HepG2 (cell line): ENCODE measurements at regions not wholly inside any gene's neighbourhood (a gene's known extent, or its start where the extent isn't known, plus 50 kb on each side); places are given as distances from the start of the nearest gene placed in this dataset.
"Not testable (repeated sequence)": the region's sequence is repeated elsewhere in the genome, so short reads cannot be mapped to it uniquely, and the experiment has no call there.

Experiments used
- ATAC-seq: fragments of 200-7000 bp; cut with Tn5 transposase; 3 replicates; pipeline ENCODE4 v1.9.1; 2020; ENCODE audit warnings: mild to moderate bottlenecking, moderate library complexity
- BruUV-seq: library from RNA; stranded (reverse); fragments of 400-500 nt; replicated peaks from 2 replicates; lab custom pipeline; 2021; lab: Mats Ljungman, UMichigan
- CTCF ChIA-PET: fragments of 300-600 bp; formaldehyde crosslinking; extraction: SDS; loops from one replicate; lab custom pipeline; 2021; ENCODE audit warnings: low total read pairs, inconsistent platforms, low intra/inter-chr PET ratio; lab: Yijun Ruan, JAX
- POLR2A ChIA-PET: fragments of 350-600 bp; sonication (Branson Sonifier 250); formaldehyde crosslinking; loops from one replicate; lab custom pipeline; 2020; ENCODE audit warnings: antibody characterized with exemption, inconsistent platforms; lab: Yijun Ruan, JAX
- DNase-seq: peaks from one replicate; pipeline ENCODE4 v3.0.0-alpha.2; 2015; ENCODE audit warnings: low spot score
- FAIRE-seq: peaks from 3 replicates; lab custom pipeline; 2011; peaks lifted over from hg19 to GRCh38; lab: Jason Lieb, UNC
- H2AFZ ChIP-seq: one replicate; pipeline ENCODE4 v1.6.1; 2011; ENCODE audit warnings: low read length, inconsistent platforms
- H3K27ac ChIP-seq: fragments of 300-600 bp; 3 replicates; pipeline ENCODE4 v1.8.0; 2011; ENCODE audit warnings: mixed run types, mild to moderate bottlenecking, mixed read lengths, low read length, inconsistent platforms; ENCODE audit not compliant: insufficient read depth; ENCODE audit errors: extremely low read length
- H3K27me3 ChIP-seq, 2 experiments: fragments of 200-600 bp in 1 of 2; 2 replicates in 1 of 2; 3 replicates in 1 of 2; pipeline versions ENCODE4 v1.6.0 to v1.8.0; 2011; ENCODE audit warnings: low read length in 2 of 2, mild to moderate bottlenecking in 2 of 2, moderate library complexity in 2 of 2, inconsistent platforms in 1 of 2; ENCODE audit not compliant: insufficient read depth in 2 of 2, control insufficient read depth in 1 of 2
- H3K36me3 ChIP-seq, 2 experiments: fragments of 200-600 bp in 1 of 2; replicated peaks in 1 of 2; 2 replicates in 1 of 2; 3 replicates in 1 of 2; pipeline versions ENCODE4 v1.5.1 to v1.8.0; 2011; ENCODE audit warnings: low read length in 2 of 2, inconsistent platforms in 1 of 2; ENCODE audit not compliant: insufficient read depth in 2 of 2, control insufficient read depth in 1 of 2
- H3K4me1 ChIP-seq: 2 replicates; pipeline ENCODE4 v1.5.1; 2012; ENCODE audit warnings: low read length, inconsistent platforms; ENCODE audit not compliant: insufficient read depth
- H3K4me2 ChIP-seq: 2 replicates; pipeline ENCODE4 v1.6.0; 2011; ENCODE audit warnings: low read depth, low read length, inconsistent platforms
- H3K4me3 ChIP-seq, 3 experiments: fragments of 200-600 bp in 1 of 3; sonication (generic), shearing (Covaris generic) in 1 of 3; replicated peaks in 1 of 3; 2 replicates each; pipeline ENCODE4 v1.5.1; 2011 to 2016; ENCODE audit warnings: low read length in 3 of 3, inconsistent platforms in 2 of 3, low read depth in 2 of 3, mild to moderate bottlenecking in 2 of 3, control low read depth in 1 of 3, mixed read lengths in 1 of 3; ENCODE audit not compliant: insufficient read depth in 1 of 3
- H3K79me2 ChIP-seq: one replicate; pipeline ENCODE4 v1.6.1; 2011; ENCODE audit warnings: low read length, inconsistent platforms; ENCODE audit not compliant: insufficient read depth
- H3K9ac ChIP-seq: 2 replicates; pipeline ENCODE4 v1.6.0; 2011; ENCODE audit warnings: mild to moderate bottlenecking, low read depth, low read length, inconsistent platforms; ENCODE audit not compliant: insufficient read depth
- H3K9me3 ChIP-seq: 2 replicates; pipeline ENCODE4 v1.5.1; 2012; ENCODE audit warnings: mild to moderate bottlenecking, low read length
- H4K20me1 ChIP-seq: 2 replicates; pipeline ENCODE4 v1.6.0; 2011; ENCODE audit warnings: inconsistent platforms, mild to moderate bottlenecking, low read length, moderate library complexity; ENCODE audit not compliant: insufficient read depth
- CBX5 ChIP-seq: sonication (generic); formaldehyde crosslinking; IDR thresholded peaks from 2 replicates; pipeline ENCODE4 v1.4.0; 2020; ENCODE audit warnings: missing genetic modification reagents, borderline replicate concordance
- ESRRA ChIP-seq: sonication (generic); formaldehyde crosslinking; IDR thresholded peaks from 2 replicates; pipeline ENCODE4 v1.5.1; 2020; ENCODE audit warnings: mild to moderate bottlenecking, low read depth, missing genetic modification reagents
- GTF2F1 ChIP-seq: fragments of 150-350 bp; IDR thresholded peaks from 2 replicates; pipeline ENCODE4 v1.6.1; 2014; ENCODE audit warnings: low read length
- IKZF1 ChIP-seq: fragments of 450-650 bp; IDR thresholded peaks from 2 replicates; pipeline ENCODE4 v1.7.1; 2016
- LCORL ChIP-seq, 2 experiments: fragments of 450-650 bp in 1 of 2; sonication (generic) in 1 of 2; formaldehyde crosslinking in 1 of 2; IDR thresholded peaks; 2 replicates each; pipeline versions ENCODE4 v1.5.0 to v1.6.1; 2017 to 2020; ENCODE audit warnings: antibody characterized with exemption in 1 of 2, missing genetic modification reagents in 1 of 2
- MBNL3 ChIP-seq: fragments of 250-450 bp; sonication (Bioruptor Pico); conservative IDR thresholded peaks from 2 replicates; pipeline ENCODE4 v1.8.0; 2022; ENCODE audit warnings: mild to moderate bottlenecking, inconsistent platforms
- MLX ChIP-seq: IDR thresholded peaks from 2 replicates; pipeline ENCODE4 v1.6.1; 2016
- WGBS: methylation state at CpG from one replicate; pipeline ENCODE4 v1.1.6; 2017; ENCODE audit warnings: low lambda C conversion rate; 5-methylcytosine and 5-hydroxymethylcytosine counted together
- in situ Hi-C: cut with HindIII; loops from 2 replicates; pipeline ENCODE4 v1.10.0; 2017; ENCODE audit warnings: low pct_unique_long_range_greater_than_20kb; ENCODE audit not compliant: extremely low pct_ligation_motif_present
- intact Hi-C: fragments of 100-400 bp; cut with micrococcal nuclease; formaldehyde crosslinking; loops from one replicate; pipeline ENCODE4 v1.10.0; 2022; ENCODE audit not compliant: unreplicated experiment

GRCh38 chr20:30595698-30596097 lies 661.8 kb upstream of the DEFB115 start (continued):
- TF ChIP-seq IKZF1 = peak; percentile 93; the same call in 1 of the 2 replicates
- no peak for TF ChIP-seq CBX5 (CRISPR knock-in tag)
- TF ChIP-seq MBNL3 (CRISPR knock-in tag) = no peak
- 0 out of 2 replicates have a peak, but pooled peaks have one; percentile 12 for TF ChIP-seq LCORL (IDR thresholded peaks at IDR 0.05)
- no peak for TF ChIP-seq LCORL (CRISPR knock-in tag; IDR thresholded peaks at IDR 0.05)
- TF ChIP-seq, all 625 proteins: peak for 9

GRCh38 chr20:30597429-30597828 lies 660.0 kb upstream of the DEFB115 start:
- H3K79me2 ChIP-seq, BruUV-seq, H3K9ac ChIP-seq, intact Hi-C loops, CTCF ChIA-PET, in situ Hi-C loops, H3K9me3 ChIP-seq, H4K20me1 ChIP-seq, H3K4me1 ChIP-seq, POLR2A ChIA-PET, DNase-seq, H3K4me2 ChIP-seq, H3K36me3 ChIP-seq, H2AFZ ChIP-seq, ATAC-seq, H3K4me3 ChIP-seq, FAIRE-seq, H3K27me3 ChIP-seq, H3K27ac ChIP-seq: not testable (repeated sequence)
- WGBS = 0% methylated on average over 2 of the region's 2 CpGs

GRCh38 chr20:30598460-30599230 lies 658.8 kb upstream of the DEFB115 start:
- ATAC-seq (no peak), DNase-seq (no peak), FAIRE-seq (no peak)
- H2AFZ ChIP-seq = no peak overlapping the region
- BruUV-seq = no TSS peak
- WGBS = 6% methylated on average over 3 of the region's 5 CpGs
- in situ Hi-C loops (no loop called here), intact Hi-C loops (no loop called here)
- H3K27me3 ChIP-seq = peaks cover 0 to 1% of the 10 kb centered on the region in 2 experiments; a peak in 1 of 5 replicates
- no peak overlapping the region for H3K9ac ChIP-seq
- H3K9me3 ChIP-seq = peaks cover 8% of the 10 kb centered on the region; the same call in 1 of the 2 replicates
- TF ChIP-seq GTF2F1 (no peak), ESRRA (CRISPR knock-in tag) (no peak), MLX (CRISPR knock-in tag) (no peak)
- no peaks in the 10 kb centered on the region for H3K36me3 ChIP-seq
- H3K27ac ChIP-seq = no peak overlapping the region
- no peaks in the 10 kb centered on the region for H3K4me1 ChIP-seq
- H3K4me2 ChIP-seq = no peak overlapping the region
- POLR2A ChIA-PET = no interaction called here
- H3K79me2 ChIP-seq = no peaks in the 10 kb centered on the region
- no peaks in the 10 kb centered on the region for H4K20me1 ChIP-seq
- no peak overlapping the region for H3K4me3 ChIP-seq
- CTCF ChIA-PET = no interaction called here
